ENCODE measurements at regions not wholly inside any gene's neighbourhood (a gene's known extent, or its start where the extent isn't known, plus 50 kb on each side); places are given as distances from the start of the nearest gene placed in this dataset.
A peak's percentile ranks its signal among the peaks of the same experiment; 100 is the strongest.

GRCh38 chrX:8869812-8870211 lies 68.6 kb upstream of the FAM9A start:
- no peak overlapping the region for H3K27ac ChIP-seq
- Mint-ChIP-seq H3K9me3 (peaks cover 9% of the 10 kb centered on the region), H3K27me3 (ENCODE audit: insufficient read depth, low read depth) (peaks cover 3% of the 10 kb centered on the region), H3K4me1 (peaks cover 37% of the 10 kb centered on the region), H3K27ac (no peak overlapping the region), H3K4me3 (no peak overlapping the region), H3K36me3 (peaks cover 3% of the 10 kb centered on the region)
- H2AFZ ChIP-seq (replicated peaks): no peak overlapping the region
- H3K27me3 ChIP-seq: no peaks in the 10 kb centered on the region
- TF ChIP-seq, protein P1, sequence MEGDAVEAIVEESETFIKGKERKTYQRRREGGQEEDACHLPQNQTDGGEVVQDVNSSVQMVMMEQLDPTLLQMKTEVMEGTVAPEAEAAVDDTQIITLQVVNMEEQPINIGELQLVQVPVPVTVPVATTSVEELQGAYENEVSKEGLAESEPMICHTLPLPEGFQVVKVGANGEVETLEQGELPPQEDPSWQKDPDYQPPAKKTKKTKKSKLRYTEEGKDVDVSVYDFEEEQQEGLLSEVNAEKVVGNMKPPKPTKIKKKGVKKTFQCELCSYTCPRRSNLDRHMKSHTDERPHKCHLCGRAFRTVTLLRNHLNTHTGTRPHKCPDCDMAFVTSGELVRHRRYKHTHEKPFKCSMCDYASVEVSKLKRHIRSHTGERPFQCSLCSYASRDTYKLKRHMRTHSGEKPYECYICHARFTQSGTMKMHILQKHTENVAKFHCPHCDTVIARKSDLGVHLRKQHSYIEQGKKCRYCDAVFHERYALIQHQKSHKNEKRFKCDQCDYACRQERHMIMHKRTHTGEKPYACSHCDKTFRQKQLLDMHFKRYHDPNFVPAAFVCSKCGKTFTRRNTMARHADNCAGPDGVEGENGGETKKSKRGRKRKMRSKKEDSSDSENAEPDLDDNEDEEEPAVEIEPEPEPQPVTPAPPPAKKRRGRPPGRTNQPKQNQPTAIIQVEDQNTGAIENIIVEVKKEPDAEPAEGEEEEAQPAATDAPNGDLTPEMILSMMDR (IDR thresholded peaks at IDR 0.05): no peak
- no peak for TF ChIP-seq EZH2 (IDR thresholded peaks at IDR 0.05)
- no peak for TF ChIP-seq EZH2phosphoT487 (IDR thresholded peaks at IDR 0.05)
- H3K4me2 ChIP-seq: no peak overlapping the region
- no peaks in the 10 kb centered on the region for H3K36me3 ChIP-seq
- peaks cover 14% of the 10 kb centered on the region for H3F3A ChIP-seq (ENCODE audit: low read depth)
- H3K9ac ChIP-seq: no peak overlapping the region
- H3K4me1 ChIP-seq: peaks cover 17% of the 10 kb centered on the region
- H3K79me2 ChIP-seq (ENCODE audit: low read depth): no peaks in the 10 kb centered on the region
- no peak for DNase-seq (ENCODE audit: low spot score)
- no peaks in the 10 kb centered on the region for H3K9me3 ChIP-seq (ENCODE audit: low read depth)
- no peaks in the 10 kb centered on the region for H4K20me1 ChIP-seq (ENCODE audit: low read depth)
- H3K4me3 ChIP-seq: no peak overlapping the region

GRCh38 chrX:8868906-8869305 lies 67.7 kb upstream of the FAM9A start:
- Histone ChIP-seq H3K27ac (no peak overlapping the region), H3K4me3 (no peak overlapping the region), H3K4me2 (no peak overlapping the region), H3K79me2 (ENCODE audit: low read depth) (no peaks in the 10 kb centered on the region), H3K27me3 (no peaks in the 10 kb centered on the region), H3F3A (ENCODE audit: low read depth) (peaks cover 14% of the 10 kb centered on the region), H4K20me1 (ENCODE audit: low read depth) (no peaks in the 10 kb centered on the region), H3K36me3 (no peaks in the 10 kb centered on the region), H2AFZ (replicated peaks) (no peak overlapping the region), H3K9ac (no peak overlapping the region), H3K9me3 (ENCODE audit: low read depth) (no peaks in the 10 kb centered on the region), H3K4me1 (peaks cover 23% of the 10 kb centered on the region)
- Mint-ChIP-seq H3K9me3 (peaks cover 6% of the 10 kb centered on the region), H3K27me3 (ENCODE audit: insufficient read depth, low read depth) (peaks cover 3% of the 10 kb centered on the region), H3K4me3 (no peak overlapping the region), H3K36me3 (peaks cover 3% of the 10 kb centered on the region), H3K27ac (no peak overlapping the region), H3K4me1 (peaks cover 44% of the 10 kb centered on the region)
- DNase-seq (ENCODE audit: low spot score): no peak
- TF ChIP-seq, protein P1 (IDR thresholded peaks at IDR 0.05): no peak
- no peak for TF ChIP-seq EZH2 (IDR thresholded peaks at IDR 0.05)
- no peak for TF ChIP-seq EZH2phosphoT487 (IDR thresholded peaks at IDR 0.05)

DNA sequence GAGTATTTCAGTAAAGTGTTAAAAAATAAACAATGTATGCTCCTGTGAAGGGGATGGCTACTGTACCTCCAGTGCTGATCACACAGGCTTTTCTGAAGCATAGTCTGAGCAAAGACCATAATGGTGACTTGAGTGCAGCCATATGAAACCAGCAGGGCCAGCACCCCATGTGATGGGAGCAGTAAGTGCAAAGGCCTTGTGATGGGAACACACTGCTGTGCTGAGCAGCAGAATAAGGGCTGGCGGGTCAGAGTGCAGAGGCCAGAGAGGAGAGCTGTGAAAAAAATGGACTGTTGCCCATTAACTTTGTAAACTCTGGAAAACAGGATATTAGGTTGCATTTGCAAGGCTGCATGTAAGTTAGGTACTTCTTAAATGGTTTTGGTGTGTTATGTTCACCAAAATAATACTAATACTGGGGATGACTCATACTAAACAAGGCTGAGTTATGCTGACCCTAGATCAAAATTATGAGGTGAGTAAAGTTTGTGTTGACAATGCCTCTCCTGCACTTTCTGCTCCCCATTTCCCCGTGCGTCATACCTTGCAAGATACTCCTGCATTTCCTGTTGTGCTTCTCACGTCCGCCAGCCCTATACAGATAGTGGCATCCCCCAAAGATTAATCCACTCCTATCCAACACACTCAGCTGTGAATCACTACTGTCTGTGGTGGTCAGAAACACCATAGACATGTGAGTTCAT lies 67.0 kb upstream of the FAM9A start:
- Mint-ChIP-seq H3K27ac (peak overlapping the region; percentile 80), H3K4me1 (peaks cover 47% of the 10 kb centered on the region), H3K27me3 (ENCODE audit: insufficient read depth, low read depth) (no peaks in the 10 kb centered on the region), H3K9me3 (peaks cover 3% of the 10 kb centered on the region), H3K4me3 (no peak overlapping the region), H3K36me3 (no peaks in the 10 kb centered on the region)
- Histone ChIP-seq H3F3A (ENCODE audit: low read depth) (peaks cover 8% of the 10 kb centered on the region), H3K4me1 (peaks cover 23% of the 10 kb centered on the region), H3K4me3 (no peak overlapping the region), H3K9ac (no peak overlapping the region), H2AFZ (replicated peaks) (no peak overlapping the region), H3K79me2 (ENCODE audit: low read depth) (no peaks in the 10 kb centered on the region), H4K20me1 (ENCODE audit: low read depth) (no peaks in the 10 kb centered on the region), H3K27me3 (no peaks in the 10 kb centered on the region), H3K27ac (no peak overlapping the region), H3K4me2 (no peak overlapping the region), H3K9me3 (ENCODE audit: low read depth) (no peaks in the 10 kb centered on the region), H3K36me3 (no peaks in the 10 kb centered on the region)
- no peak for DNase-seq (ENCODE audit: low spot score)
- TF ChIP-seq EZH2 (IDR thresholded peaks at IDR 0.05): no peak
- TF ChIP-seq EZH2phosphoT487 (IDR thresholded peaks at IDR 0.05): no peak
- TF ChIP-seq, protein P1 (IDR thresholded peaks at IDR 0.05): no peak

All from neural progenitor cell (in vitro differentiated cells).